NCI-H1694 (cell line): ENCODE measurements at regions not wholly inside any gene's neighbourhood (a gene's known extent, or its start where the extent isn't known, plus 50 kb on each side); places are given as distances from the start of the nearest gene placed in this dataset.

Experiments
- DNase-seq: peaks from one replicate; lab custom pipeline; 2025; lab: John Stamatoyannopoulos, UW

DNA sequence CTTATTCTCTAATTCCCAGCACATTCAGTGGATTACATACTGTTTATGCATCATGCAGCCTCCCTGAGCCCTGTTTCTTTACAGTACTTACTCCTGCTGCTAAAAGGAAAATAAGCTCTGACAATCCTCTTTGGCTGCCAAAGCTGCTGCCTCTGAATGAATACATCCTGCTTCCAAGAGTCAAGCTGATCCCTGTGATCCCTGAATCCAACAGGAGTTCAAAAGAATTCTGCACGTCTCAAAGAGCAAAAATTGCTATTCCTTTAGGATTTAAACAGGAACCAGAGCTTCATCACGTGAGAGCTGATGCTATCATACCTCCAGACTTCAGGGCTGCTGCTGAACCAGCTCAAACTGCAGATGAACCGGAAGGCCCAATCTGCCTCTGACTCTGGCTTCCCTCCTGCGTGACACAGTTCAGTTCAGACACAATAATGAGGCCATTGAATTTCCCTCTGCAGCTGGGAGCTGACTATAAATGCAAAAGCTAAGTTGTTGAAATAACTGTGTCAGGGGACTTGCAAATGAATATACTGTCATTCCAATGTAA, 851.0 kb upstream of the PHF14 start:
- DNase-seq: peak; percentile 43

GRCh38 chr7:10128748-10129147, 844.9 kb upstream of the PHF14 start:
- DNase-seq: no peak

GRCh38 chr7:10138087-10138854, 835.4 kb upstream of the PHF14 start:
- no peak for DNase-seq

DNA sequence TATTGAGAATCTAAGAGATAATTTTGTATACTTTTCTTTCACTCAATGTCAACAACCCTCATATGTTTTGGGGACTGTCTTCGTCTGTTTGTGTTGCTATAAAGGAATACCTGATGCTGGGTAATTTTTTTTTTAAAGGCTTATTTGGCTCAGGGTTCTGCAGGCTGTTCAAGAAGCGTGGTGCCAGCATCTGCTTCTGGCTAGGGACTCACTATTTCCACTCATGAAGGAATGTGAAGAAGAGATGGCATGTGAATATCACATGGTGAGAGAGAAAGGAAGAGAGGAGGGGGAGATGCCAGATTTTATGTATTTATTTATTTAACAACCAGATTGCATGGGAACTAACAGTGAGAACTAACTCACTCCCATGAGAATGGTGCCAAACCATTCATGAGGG, 827.4 kb upstream of the PHF14 start:
- no peak for DNase-seq

DNA sequence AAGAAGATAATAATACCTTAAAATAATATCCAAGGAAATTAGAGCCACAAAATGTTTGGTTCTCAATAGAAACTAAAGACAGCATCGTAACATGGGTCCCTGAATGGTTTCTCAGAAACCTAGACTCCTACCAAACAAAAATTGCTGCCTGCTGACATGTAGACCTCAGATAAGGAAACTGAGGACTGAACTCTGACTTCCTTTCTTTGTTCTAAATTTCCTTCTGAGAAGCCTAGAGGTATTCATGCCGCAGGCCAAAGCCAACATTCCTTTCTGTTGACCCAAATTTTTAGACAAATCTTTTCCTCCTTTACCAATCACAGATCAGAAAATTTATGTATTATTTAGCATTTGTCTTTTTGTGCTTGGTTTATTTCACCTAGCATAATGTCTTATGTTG, 816.7 kb upstream of the PHF14 start:
- no peak for DNase-seq

DNA sequence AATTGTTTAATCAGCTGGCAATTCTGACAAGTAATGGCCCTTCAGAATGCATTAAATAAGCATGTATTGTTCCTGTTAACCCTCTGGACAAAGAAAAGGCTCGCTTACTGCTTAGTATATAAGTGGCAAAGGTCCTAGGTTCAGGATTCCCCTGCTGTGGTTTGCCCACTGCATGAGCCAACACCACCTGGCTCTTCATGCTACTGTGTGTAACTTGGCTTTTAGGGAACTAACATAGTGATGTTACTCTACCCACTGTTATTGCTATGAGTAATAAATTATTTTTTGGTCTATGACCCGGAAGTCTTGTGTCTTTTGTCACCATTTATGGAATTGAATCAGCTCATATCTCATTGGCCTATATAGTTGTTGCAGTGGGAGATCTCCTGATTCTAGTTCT, 791.7 kb upstream of the PHF14 start:
- no peak for DNase-seq

DNA sequence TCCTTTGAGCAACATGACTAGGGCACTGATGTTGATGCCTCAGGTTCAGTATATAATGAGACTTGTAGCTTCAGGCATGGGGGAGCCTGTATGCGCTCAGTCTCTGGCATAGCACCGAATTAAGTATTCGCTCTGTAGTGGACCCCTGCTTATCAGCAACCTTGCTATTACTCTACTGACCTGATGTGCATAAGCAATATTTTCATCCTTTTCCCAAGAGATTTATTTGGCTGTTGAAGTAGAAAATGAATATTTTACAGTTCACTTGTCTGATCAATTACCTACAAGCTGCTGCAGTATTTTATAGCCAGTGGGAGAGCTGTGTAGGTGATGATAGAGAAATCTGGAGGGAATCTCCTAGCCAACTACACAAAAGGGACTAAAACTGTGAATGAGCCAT, 781.6 kb upstream of the PHF14 start:
- DNase-seq: peak; percentile 82

DNA sequence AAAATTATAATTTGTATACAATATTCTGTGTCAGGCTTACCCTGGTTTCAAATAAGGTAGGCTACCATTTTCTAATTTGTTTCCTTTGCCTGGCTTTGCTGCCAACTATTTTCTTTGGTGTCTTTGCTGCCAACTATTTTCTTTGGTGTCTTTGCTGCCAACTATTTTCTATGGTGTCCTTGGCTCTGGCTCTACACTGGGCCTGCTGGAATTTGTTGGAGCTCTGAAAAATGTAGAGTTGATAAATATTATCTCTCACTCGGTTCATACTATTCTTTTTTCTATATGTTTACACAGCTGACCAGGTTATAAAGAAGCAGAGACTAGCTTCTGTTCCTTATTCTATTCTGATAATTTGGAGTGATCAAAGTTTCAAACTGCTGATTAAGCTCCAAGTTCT, 768.0 kb upstream of the PHF14 start:
- DNase-seq: no peak

DNA sequence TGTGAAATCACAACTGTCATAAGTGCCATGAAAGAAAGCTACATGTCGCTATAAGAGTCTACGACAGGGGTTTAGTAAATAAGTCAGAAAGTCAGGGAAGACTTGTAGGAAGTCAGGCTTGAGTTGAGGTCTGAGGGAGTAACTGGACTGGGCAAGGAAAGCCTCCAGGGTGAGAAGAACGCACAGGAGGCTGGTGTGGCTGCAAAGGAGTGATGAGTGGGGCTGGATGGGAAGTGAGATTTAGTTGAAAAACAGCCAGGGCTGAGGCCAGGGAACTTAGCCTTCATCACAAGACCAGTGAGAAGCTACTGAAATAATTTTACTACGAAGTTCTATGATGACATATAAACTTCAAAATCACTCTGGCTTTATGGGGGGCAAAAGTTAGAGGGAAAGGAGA, 763.7 kb upstream of the PHF14 start:
- no peak for DNase-seq

DNA sequence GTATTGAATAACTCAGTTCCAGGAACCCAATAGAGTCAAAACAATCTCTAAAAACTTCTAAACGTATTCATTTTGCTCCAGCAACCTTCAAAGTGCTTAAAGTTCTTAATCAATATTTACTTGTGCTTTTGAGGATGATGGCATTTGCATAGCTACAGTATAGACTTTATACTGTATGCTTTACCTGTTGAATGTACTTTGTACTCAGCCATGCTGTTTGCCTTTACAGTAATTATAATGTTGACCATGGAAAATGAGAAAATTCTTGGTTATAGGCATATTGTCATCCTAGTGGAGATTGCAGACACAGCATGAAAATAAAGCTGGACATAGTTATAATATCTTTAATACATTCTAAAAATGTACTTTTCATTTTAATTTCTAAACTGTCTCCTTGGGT, 762.7 kb upstream of the PHF14 start:
- DNase-seq: no peak

DNA sequence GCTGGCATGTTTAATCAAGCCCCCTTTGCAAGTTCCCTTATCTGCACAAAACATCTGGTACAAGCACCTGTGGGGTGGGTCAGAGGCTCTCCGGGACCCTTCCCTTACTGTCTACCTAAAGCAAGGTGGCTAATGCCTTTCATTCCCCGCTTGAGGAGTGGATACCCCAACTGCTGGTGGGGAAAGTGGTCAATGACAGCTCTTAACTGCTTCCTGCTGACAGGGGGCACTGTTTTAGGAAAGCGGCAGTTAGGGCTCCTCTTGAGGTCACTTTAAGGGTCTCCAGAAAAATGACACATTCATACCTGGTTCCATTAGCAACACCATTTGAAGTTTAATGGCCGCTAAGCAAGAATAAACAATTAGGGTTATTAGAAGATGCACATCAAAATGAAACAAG, 761.8 kb upstream of the PHF14 start:
- no peak for DNase-seq

- no peak for DNase-seq
Observed at GRCh38 chr7:10212649-10213048, 761.0 kb upstream of the PHF14 start.

GRCh38 chr7:10216462-10216861, 757.2 kb upstream of the PHF14 start:
- no peak for DNase-seq

GRCh38 chr7:10221084-10221483, 752.6 kb upstream of the PHF14 start:
- DNase-seq: no peak

GRCh38 chr7:10222976-10223375, 750.7 kb upstream of the PHF14 start:
- DNase-seq: no peak

GRCh38 chr7:10225275-10225674, 748.4 kb upstream of the PHF14 start:
- DNase-seq: no peak

GRCh38 chr7:10237306-10237705, 736.4 kb upstream of the PHF14 start:
- no peak for DNase-seq

DNA sequence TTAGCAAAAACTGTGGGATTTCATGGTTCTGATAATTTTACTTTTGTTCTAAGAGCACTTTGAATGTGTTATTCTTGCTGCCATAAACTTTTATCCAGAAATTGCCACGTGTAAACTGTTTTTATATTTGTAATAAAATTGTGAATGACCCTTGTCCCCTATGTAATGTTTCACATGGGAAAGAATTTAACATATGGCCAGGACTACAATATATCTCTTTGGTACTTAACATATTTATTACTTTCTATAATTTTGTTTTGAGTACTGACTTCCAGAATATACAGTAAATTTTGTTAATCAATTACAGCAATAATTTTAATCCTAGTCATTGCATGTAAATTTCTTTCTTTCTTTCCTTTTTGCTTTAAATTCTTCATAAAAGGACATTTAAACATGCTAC, 735.0 kb upstream of the PHF14 start:
- no peak for DNase-seq

- DNase-seq: no peak
Observed at GRCh38 chr7:10239695-10240345, 733.9 kb upstream of the PHF14 start.

- DNase-seq: peak; percentile 72
Observed at GRCh38 chr7:10245406-10245805, 728.3 kb upstream of the PHF14 start.

GRCh38 chr7:10257438-10257837, 716.2 kb upstream of the PHF14 start:
- no peak for DNase-seq

GRCh38 chr7:10266976-10267375, 706.7 kb upstream of the PHF14 start:
- no peak for DNase-seq

GRCh38 chr7:10268034-10268433, 705.6 kb upstream of the PHF14 start:
- DNase-seq: no peak

DNA sequence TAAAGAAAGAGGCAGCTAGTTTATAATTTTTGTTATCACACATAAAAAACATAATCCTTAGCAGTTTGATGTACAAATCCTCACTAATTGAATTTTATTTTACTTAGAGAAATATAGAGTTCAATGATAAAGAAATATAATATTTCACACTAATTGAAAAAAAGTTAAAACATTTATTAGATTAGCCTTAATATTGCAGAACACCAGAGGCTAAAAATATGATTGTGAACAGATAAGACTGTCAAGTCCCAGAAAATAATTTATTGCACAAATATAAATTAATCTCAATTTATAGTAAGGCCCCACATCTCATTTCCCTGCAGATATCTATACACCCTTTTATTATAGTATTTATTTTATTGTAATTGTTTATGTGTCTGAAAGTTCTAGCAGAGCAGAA, 690.8 kb upstream of the PHF14 start:
- DNase-seq: no peak
